Gastrocnemius medialis (tissue), 4 donors: ENCODE measurements at regions not wholly inside any gene's neighbourhood (a gene's known extent, or its start where the extent isn't known, plus 50 kb on each side); places are given as distances from the start of the nearest gene placed in this dataset.

ENCODE experiments used
- ATAC-seq, 2 donors: fragments of 150-250 bp; one replicate each; pipeline ENCODE4 v1.9.1; 2016
- DNase-seq, 2 donors: peaks; one replicate each; pipeline ENCODE4 v3.0.0-alpha.2; 2019
- H3K27ac ChIP-seq, 4 donors: fragments of 200-600 bp; sonication (generic); 1 replicate in 1 of 4; 2 replicates in 3 of 4; pipeline ENCODE4 v1.5.1; 2016 to 2018; ENCODE audit warnings: mild to moderate bottlenecking in 2 of 4, moderate library complexity in 1 of 4
- H3K27me3 ChIP-seq, 3 donors: fragments of 200-600 bp; sonication (generic) in 2 of 3; 1 replicate in 1 of 3; 2 replicates in 2 of 3; pipeline versions ENCODE4 v1.5.1 to v1.6.0; 2016 to 2019; ENCODE audit warnings: mild to moderate bottlenecking in 1 of 3, moderate library complexity in 1 of 3
- H3K36me3 ChIP-seq, 2 donors: fragments of 200-600 bp; sonication (generic) in 1 of 2; one replicate each; pipeline ENCODE4 v1.5.1; 2017 to 2018
- H3K4me1 ChIP-seq, 2 donors: fragments of 200-600 bp; sonication (generic) in 1 of 2; one replicate each; pipeline ENCODE4 v1.5.1; 2016 to 2017; ENCODE audit warnings: mild to moderate bottlenecking in 2 of 2
- H3K4me3 ChIP-seq, 4 donors: fragments of 200-600 bp; sonication (generic) in 3 of 4; 1 replicate in 1 of 4; 2 replicates in 3 of 4; pipeline ENCODE4 v1.5.1; 2016 to 2019; ENCODE audit warnings: mild to moderate bottlenecking in 2 of 4
- H3K9me3 ChIP-seq, 3 donors: fragments of 200-600 bp; sonication (generic) in 2 of 3; 1 replicate in 1 of 3; 2 replicates in 2 of 3; pipeline ENCODE4 v1.5.1; 2016 to 2019
- CTCF ChIP-seq, 5 experiments: fragments of 450-650 bp in 3 of 5; fragments of 200-600 bp in 2 of 5; sonication (generic) in 2 of 5; IDR thresholded peaks in 4 of 5; conservative IDR thresholded peaks in 1 of 5; 1 replicate in 4 of 5; 2 replicates in 1 of 5; pipeline ENCODE4 v1.5.1; 2016 to 2019; ENCODE audit warnings: antibody characterized with exemption in 5 of 5, mild to moderate bottlenecking in 3 of 5, moderate library complexity in 3 of 5
- POLR2A ChIP-seq, 2 donors: fragments of 450-650 bp; IDR thresholded peaks; one replicate each; pipeline ENCODE4 v1.6.1; 2017; ENCODE audit warnings: antibody characterized with exemption in 2 of 2, mild to moderate bottlenecking in 2 of 2, moderate library complexity in 2 of 2
- in situ Hi-C, 4 donors: fragments of 200-750 bp; cut with MboI; loops; one replicate each; pipeline versions ENCODE4 v1.15.0 to v1.8.0; 2017; ENCODE audit warnings: low sequenced_read_pairs in 4 of 4
- intact Hi-C: fragments of 100-400 bp; cut with DNase I; formaldehyde crosslinking; loops from one replicate; pipeline ENCODE4 v1.15.1; 2023; ENCODE audit warnings: low total_unique reads

GRCh38 chrX:7235071-7235470 is 87.1 kb upstream of the PUDP start:
- H3K27ac ChIP-seq, result no peak overlapping the region
- in situ Hi-C loops, result no loop called here
- ATAC-seq, result no peak

GRCh38 chrX:7233580-7234406 is 85.8 kb upstream of the PUDP start:
- Histone ChIP-seq H3K36me3 (no peaks in the 10 kb centered on the region), H3K9me3 (no peaks in the 10 kb centered on the region), H3K27ac (no peak overlapping the region), H3K4me1 (no peaks in the 10 kb centered on the region), H3K27me3 (no peaks in the 10 kb centered on the region), H3K4me3 (no peak overlapping the region)
- in situ Hi-C loops, result no loop called here
- DNase-seq (no peak), ATAC-seq (no peak)
- TF ChIP-seq POLR2A (IDR thresholded peaks at IDR 0.05), result no peak
- TF ChIP-seq CTCF (IDR thresholded peaks at IDR 0.05 in 4 of 5, conservative IDR thresholded peaks at IDR 0.05 in 1 of 5), result no peak
- intact Hi-C loops, result no loop called here

More at GRCh38 chrX:7235071-7235470, 87.1 kb upstream of the PUDP start:
- intact Hi-C loops, result no loop called here
- no peaks in the 10 kb centered on the region for H3K27me3 ChIP-seq
- H3K36me3 ChIP-seq, result no peaks in the 10 kb centered on the region
- H3K4me1 ChIP-seq, result no peaks in the 10 kb centered on the region
- no peak for TF ChIP-seq POLR2A (IDR thresholded peaks at IDR 0.05)
- H3K4me3 ChIP-seq, result no peak overlapping the region
- DNase-seq, result no peak
- no peaks in the 10 kb centered on the region for H3K9me3 ChIP-seq

- Histone ChIP-seq H3K4me3 (no peak overlapping the region), H3K27ac (no peak overlapping the region), H3K27me3 (no peaks in the 10 kb centered on the region), H3K4me1 (no peaks in the 10 kb centered on the region), H3K9me3 (no peaks in the 10 kb centered on the region), H3K36me3 (no peaks in the 10 kb centered on the region)
- DNase-seq, result no peak
- in situ Hi-C loops, result no loop called here
- intact Hi-C loops, result no loop called here
- no peak for ATAC-seq
- TF ChIP-seq CTCF (IDR thresholded peaks at IDR 0.05 in 4 of 5, conservative IDR thresholded peaks at IDR 0.05 in 1 of 5) (no peak), POLR2A (IDR thresholded peaks at IDR 0.05) (no peak)
Observed at GRCh38 chrX:7228226-7228625, 80.3 kb upstream of the PUDP start.

DNA sequence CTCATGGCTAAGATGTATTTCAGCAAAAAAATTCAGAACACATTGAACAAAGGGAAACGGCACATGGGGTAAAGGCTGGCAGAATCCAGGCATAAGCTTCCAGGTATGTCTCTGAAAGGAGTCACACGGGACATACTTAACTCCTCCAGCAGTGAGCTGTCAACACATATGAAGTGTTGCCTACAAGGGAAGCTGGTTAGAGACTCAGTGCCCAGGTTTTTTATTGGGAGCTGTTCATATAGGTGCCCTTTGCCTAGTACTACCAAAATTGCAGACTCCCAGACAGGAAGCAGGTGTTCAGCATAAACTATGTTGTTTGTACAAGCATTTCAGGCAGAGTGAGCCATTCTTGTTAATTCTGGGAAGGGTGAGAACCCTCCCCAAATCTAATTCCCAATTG is 77.4 kb upstream of the PUDP start:
- Histone ChIP-seq H3K27ac (no peak overlapping the region), H3K4me3 (no peak overlapping the region), H3K27me3 (no peaks in the 10 kb centered on the region), H3K36me3 (no peaks in the 10 kb centered on the region), H3K4me1 (no peaks in the 10 kb centered on the region), H3K9me3 (no peaks in the 10 kb centered on the region)
- no peak for ATAC-seq
- TF ChIP-seq POLR2A (IDR thresholded peaks at IDR 0.05) (no peak), CTCF (IDR thresholded peaks at IDR 0.05 in 4 of 5, conservative IDR thresholded peaks at IDR 0.05 in 1 of 5) (no peak)
- in situ Hi-C loops, result no loop called here
- intact Hi-C loops, result no loop called here
- DNase-seq, result no peak

DNA sequence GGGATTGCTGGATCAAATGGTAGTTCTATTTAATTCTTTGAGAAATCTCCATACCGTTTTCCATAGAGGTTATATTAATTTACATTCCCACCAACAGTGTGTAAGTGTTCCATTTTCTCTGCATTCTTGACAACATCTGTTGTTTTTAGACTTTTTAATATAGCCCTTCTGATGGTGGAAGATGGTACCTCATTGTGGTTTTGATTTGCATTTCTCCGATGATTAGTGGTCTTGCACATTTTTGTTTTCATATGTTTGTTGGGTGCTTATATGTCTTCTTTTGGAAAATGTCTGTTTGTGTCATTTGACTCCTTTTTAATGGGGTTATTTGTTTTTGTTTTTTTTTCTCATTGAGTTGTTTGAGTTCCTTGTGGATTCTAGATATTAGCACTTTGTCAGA is 75.3 kb upstream of the PUDP start:
- H3K4me3 ChIP-seq, result no peak overlapping the region
- H3K4me1 ChIP-seq, result no peaks in the 10 kb centered on the region
- H3K27me3 ChIP-seq, result no peaks in the 10 kb centered on the region
- in situ Hi-C loops (no loop called here), intact Hi-C loops (no loop called here)
- no peaks in the 10 kb centered on the region for H3K9me3 ChIP-seq
- DNase-seq (no peak), ATAC-seq (no peak)
- TF ChIP-seq POLR2A (IDR thresholded peaks at IDR 0.05), result no peak
- TF ChIP-seq CTCF (IDR thresholded peaks at IDR 0.05 in 4 of 5, conservative IDR thresholded peaks at IDR 0.05 in 1 of 5), result no peak
- H3K27ac ChIP-seq, result no peak overlapping the region
- H3K36me3 ChIP-seq, result no peaks in the 10 kb centered on the region
